Cardiac muscle cell (in vitro differentiated cells and primary cell): ENCODE measurements at regions not wholly inside any gene's neighbourhood (a gene's known extent, or its start where the extent isn't known, plus 50 kb on each side); places are given as distances from the start of the nearest gene placed in this dataset.

Experiments
- DNase-seq, 2 donors: peaks; one replicate each; pipeline versions ENCODE4 v3.0.0 to v3.0.0-alpha.2; 2010 to 2017; ENCODE audit warnings: low read depth in 1 of 2, low spot score in 1 of 2
- H3K27ac ChIP-seq: fragments of 200-600 bp; sonication (generic); 2 replicates; pipeline ENCODE4 v1.5.1; 2016
- H3K27me3 ChIP-seq: fragments of 200-600 bp; sonication (generic); 2 replicates; pipeline ENCODE4 v1.6.0; 2016; ENCODE audit warnings: control low read depth
- H3K36me3 ChIP-seq: fragments of 200-600 bp; sonication (generic); 2 replicates; pipeline ENCODE4 v1.5.1; 2016; ENCODE audit warnings: control low read depth
- H3K4me1 ChIP-seq: fragments of 200-600 bp; sonication (generic); 2 replicates; pipeline ENCODE4 v1.8.1; 2017; ENCODE audit warnings: low read depth, mild to moderate bottlenecking, mixed run types
- H3K4me3 ChIP-seq: fragments of 200-600 bp; sonication (generic); 2 replicates; pipeline ENCODE4 v1.5.1; 2016; ENCODE audit warnings: mild to moderate bottlenecking
- H3K9me3 ChIP-seq: fragments of 200-600 bp; sonication (generic); 2 replicates; pipeline ENCODE4 v1.5.1; 2017; ENCODE audit warnings: low read depth, mild to moderate bottlenecking, control low read depth
- CTCF ChIP-seq: IDR thresholded peaks from 2 replicates; pipeline ENCODE4 v1.5.1; 2012; ENCODE audit warnings: low read depth, mild to moderate bottlenecking, low read length

GRCh38 chr4:180622254-180622653 lies 1620.9 kb upstream of the TENM3 start:
- H3K4me1 ChIP-seq: no peaks in the 10 kb centered on the region
- H3K9me3 ChIP-seq: no peaks in the 10 kb centered on the region
- no peak overlapping the region for H3K4me3 ChIP-seq
- H3K27ac ChIP-seq: no peak overlapping the region
- DNase-seq: no peak
- no peaks in the 10 kb centered on the region for H3K36me3 ChIP-seq
- no peaks in the 10 kb centered on the region for H3K27me3 ChIP-seq
- TF ChIP-seq CTCF: no peak

- Histone ChIP-seq H3K4me1 (no peaks in the 10 kb centered on the region), H3K4me3 (no peak overlapping the region), H3K27ac (no peak overlapping the region), H3K9me3 (no peaks in the 10 kb centered on the region), H3K27me3 (no peaks in the 10 kb centered on the region), H3K36me3 (no peaks in the 10 kb centered on the region)
- no peak for TF ChIP-seq CTCF
- DNase-seq: no peak
Measured at GRCh38 chr4:180625653-180626052, 1617.5 kb upstream of the TENM3 start.

- Histone ChIP-seq H3K4me3 (no peak overlapping the region), H3K9me3 (no peaks in the 10 kb centered on the region), H3K36me3 (no peaks in the 10 kb centered on the region), H3K27me3 (no peaks in the 10 kb centered on the region), H3K27ac (no peak overlapping the region), H3K4me1 (no peaks in the 10 kb centered on the region)
- DNase-seq: no peak
- TF ChIP-seq CTCF: no peak
Measured at GRCh38 chr4:180630012-180630665, 1613.1 kb upstream of the TENM3 start.

- H3K27me3 ChIP-seq: no peaks in the 10 kb centered on the region
Measured at GRCh38 chr4:180634306-180634705, 1608.9 kb upstream of the TENM3 start.

GRCh38 chr4:180635281-180635680 lies 1607.9 kb upstream of the TENM3 start:
- no peak for DNase-seq
- no peak overlapping the region for H3K27ac ChIP-seq
- H3K4me1 ChIP-seq: no peaks in the 10 kb centered on the region
- H3K4me3 ChIP-seq: no peak overlapping the region
- H3K36me3 ChIP-seq: no peaks in the 10 kb centered on the region
- no peaks in the 10 kb centered on the region for H3K9me3 ChIP-seq
- no peak for TF ChIP-seq CTCF
- no peaks in the 10 kb centered on the region for H3K27me3 ChIP-seq

More at GRCh38 chr4:180634306-180634705, 1608.9 kb upstream of the TENM3 start:
- TF ChIP-seq CTCF: no peak
- no peak overlapping the region for H3K27ac ChIP-seq
- no peaks in the 10 kb centered on the region for H3K4me1 ChIP-seq
- H3K36me3 ChIP-seq: no peaks in the 10 kb centered on the region
- H3K4me3 ChIP-seq: no peak overlapping the region
- DNase-seq: no peak
- no peaks in the 10 kb centered on the region for H3K9me3 ChIP-seq
